ENCODE measurements at regions not wholly inside any gene's neighbourhood (a gene's known extent, or its start where the extent isn't known, plus 50 kb on each side); places are given as distances from the start of the nearest gene placed in this dataset.

DNA sequence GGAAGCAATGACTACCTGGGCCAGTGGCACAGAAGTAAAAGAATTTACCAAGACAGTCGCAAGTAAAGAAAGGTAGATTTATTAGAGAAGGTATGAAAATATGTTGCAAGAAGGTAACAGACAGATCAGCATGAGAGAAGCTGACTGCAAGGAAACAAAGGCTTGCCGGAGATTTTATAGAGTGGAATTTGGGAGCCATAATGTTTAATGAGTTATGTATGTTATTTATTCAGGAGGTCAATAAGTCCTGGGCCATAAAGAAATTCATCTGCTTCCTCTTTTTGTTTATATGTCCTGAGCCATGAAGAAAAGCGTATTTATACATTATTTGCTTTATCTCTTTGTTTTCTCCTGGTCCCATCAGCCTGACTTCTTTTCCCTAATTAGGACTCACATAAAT lies 423.6 kb downstream of the PTH2R start:
- Mint-ChIP-seq H3K4me3 (no peak overlapping the region), H3K9me3 (ENCODE audit: insufficient read depth) (peaks cover 4% of the 10 kb centered on the region), H3K27me3 (no peaks in the 10 kb centered on the region), H3K4me1 (no peaks in the 10 kb centered on the region), H3K27ac (no peak overlapping the region)
- TF ChIP-seq, protein P1, sequence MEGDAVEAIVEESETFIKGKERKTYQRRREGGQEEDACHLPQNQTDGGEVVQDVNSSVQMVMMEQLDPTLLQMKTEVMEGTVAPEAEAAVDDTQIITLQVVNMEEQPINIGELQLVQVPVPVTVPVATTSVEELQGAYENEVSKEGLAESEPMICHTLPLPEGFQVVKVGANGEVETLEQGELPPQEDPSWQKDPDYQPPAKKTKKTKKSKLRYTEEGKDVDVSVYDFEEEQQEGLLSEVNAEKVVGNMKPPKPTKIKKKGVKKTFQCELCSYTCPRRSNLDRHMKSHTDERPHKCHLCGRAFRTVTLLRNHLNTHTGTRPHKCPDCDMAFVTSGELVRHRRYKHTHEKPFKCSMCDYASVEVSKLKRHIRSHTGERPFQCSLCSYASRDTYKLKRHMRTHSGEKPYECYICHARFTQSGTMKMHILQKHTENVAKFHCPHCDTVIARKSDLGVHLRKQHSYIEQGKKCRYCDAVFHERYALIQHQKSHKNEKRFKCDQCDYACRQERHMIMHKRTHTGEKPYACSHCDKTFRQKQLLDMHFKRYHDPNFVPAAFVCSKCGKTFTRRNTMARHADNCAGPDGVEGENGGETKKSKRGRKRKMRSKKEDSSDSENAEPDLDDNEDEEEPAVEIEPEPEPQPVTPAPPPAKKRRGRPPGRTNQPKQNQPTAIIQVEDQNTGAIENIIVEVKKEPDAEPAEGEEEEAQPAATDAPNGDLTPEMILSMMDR (IDR thresholded peaks at IDR 0.05): no peak
- no peak for TF ChIP-seq EZH2 (IDR thresholded peaks at IDR 0.05; ENCODE audit: borderline replicate concordance, insufficient read depth, low read depth, low read length, poor library complexity, severe bottlenecking)
- Histone ChIP-seq H3K9ac (ENCODE audit: low read length) (no peak overlapping the region), H3K27ac (ENCODE audit: low read length in 2 of 2) (no peak overlapping the region), H3K4me1 (ENCODE audit: control insufficient read depth in 2 of 2, insufficient read depth in 2 of 2, low read length in 2 of 2) (no peaks in the 10 kb centered on the region), H3K9me3 (ENCODE audit: control extremely low read depth in 1 of 3, control insufficient read depth in 2 of 3, insufficient read depth in 1 of 3, low read length in 2 of 3) (no peaks in the 10 kb centered on the region), H3K79me2 (ENCODE audit: control insufficient read depth, insufficient read depth, low read length) (no peaks in the 10 kb centered on the region), H3K36me3 (replicated peaks in 1 of 2; ENCODE audit: control extremely low read depth in 1 of 2, control insufficient read depth in 1 of 2, extremely low read depth in 1 of 2, insufficient read depth in 2 of 2, low read length in 1 of 2) (no peaks in the 10 kb centered on the region), H3K4me3 (ENCODE audit: control extremely low read depth in 1 of 5, extremely low read depth in 1 of 5, insufficient read depth in 1 of 5, low read depth in 2 of 5, low read length in 4 of 5) (no peak overlapping the region), H3K4me2 (replicated peaks; ENCODE audit: low read depth, low read length, poor library complexity, severe bottlenecking) (no peak overlapping the region), H4K20me1 (ENCODE audit: control insufficient read depth, insufficient read depth, low read length, poor library complexity, severe bottlenecking) (no peaks in the 10 kb centered on the region), H2AFZ (ENCODE audit: insufficient read depth, low read depth, low read length, poor library complexity, severe bottlenecking) (no peak overlapping the region), H3K27me3 (replicated peaks in 1 of 4; ENCODE audit: control extremely low read depth in 1 of 4, control insufficient read depth in 3 of 4, insufficient read depth in 4 of 4, low read length in 3 of 4) (no peaks in the 10 kb centered on the region)
- intact Hi-C loops (cut with micrococcal nuclease): no loop called here
- POLR2A ChIA-PET: no interaction called here
- DNase-seq: no peak
- WGBS (ENCODE audit: insufficient coverage): 100% methylated on average over 2 of the region's 3 CpGs
- no peak for ATAC-seq (ENCODE audit: low read depth)
- CTCF ChIA-PET: no interaction called here

DNA sequence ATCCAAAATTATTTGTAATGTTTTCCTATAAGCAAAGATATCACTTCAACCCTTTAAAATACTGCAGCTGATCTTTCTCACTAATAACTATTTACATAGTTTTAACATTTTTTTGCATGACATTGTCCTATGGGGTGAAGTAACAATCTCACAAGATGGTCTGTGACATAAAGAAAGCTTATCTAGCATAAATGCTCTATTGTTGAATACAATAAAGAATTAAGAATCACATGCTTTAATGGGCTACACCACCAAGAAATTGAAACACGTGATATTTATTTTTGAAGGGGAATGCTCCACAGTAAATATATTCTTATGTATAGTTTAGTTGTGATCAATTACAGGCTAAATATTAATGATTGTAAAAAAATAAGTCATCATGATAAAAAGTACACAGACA lies 441.1 kb downstream of the PTH2R start:
- WGBS (ENCODE audit: insufficient coverage): no CpG with 5 or more reads among the region's 1 CpG
- no peak overlapping the region for H2AFZ ChIP-seq (ENCODE audit: insufficient read depth, low read depth, low read length, poor library complexity, severe bottlenecking)
- H3K4me1 ChIP-seq (ENCODE audit: control insufficient read depth in 2 of 2, insufficient read depth in 2 of 2, low read length in 2 of 2): no peaks in the 10 kb centered on the region
- ChIA-PET CTCF (no interaction called here), POLR2A (no interaction called here)
- Mint-ChIP-seq H3K4me3 (no peak overlapping the region), H3K27me3 (no peaks in the 10 kb centered on the region), H3K4me1 (no peaks in the 10 kb centered on the region), H3K27ac (no peak overlapping the region), H3K9me3 (ENCODE audit: insufficient read depth) (peaks cover 3% of the 10 kb centered on the region)
- no peak overlapping the region for H3K9ac ChIP-seq (ENCODE audit: low read length)
- H3K36me3 ChIP-seq (replicated peaks in 1 of 2; ENCODE audit: control extremely low read depth in 1 of 2, control insufficient read depth in 1 of 2, extremely low read depth in 1 of 2, insufficient read depth in 2 of 2, low read length in 1 of 2): no peaks in the 10 kb centered on the region
- no peak overlapping the region for H3K4me3 ChIP-seq (ENCODE audit: control extremely low read depth in 1 of 5, extremely low read depth in 1 of 5, insufficient read depth in 1 of 5, low read depth in 2 of 5, low read length in 4 of 5)
- TF ChIP-seq, protein P1 (IDR thresholded peaks at IDR 0.05): no peak
- no peak for TF ChIP-seq EZH2 (IDR thresholded peaks at IDR 0.05; ENCODE audit: borderline replicate concordance, insufficient read depth, low read depth, low read length, poor library complexity, severe bottlenecking)
- no peaks in the 10 kb centered on the region for H3K27me3 ChIP-seq (replicated peaks in 1 of 4; ENCODE audit: control extremely low read depth in 1 of 4, control insufficient read depth in 3 of 4, insufficient read depth in 4 of 4, low read length in 3 of 4)
- no peaks in the 10 kb centered on the region for H4K20me1 ChIP-seq (ENCODE audit: control insufficient read depth, insufficient read depth, low read length, poor library complexity, severe bottlenecking)
- DNase-seq: no peak
- no peaks in the 10 kb centered on the region for H3K79me2 ChIP-seq (ENCODE audit: control insufficient read depth, insufficient read depth, low read length)
- intact Hi-C loops (cut with micrococcal nuclease): no loop called here
- no peak overlapping the region for H3K27ac ChIP-seq (ENCODE audit: low read length in 2 of 2)
- H3K9me3 ChIP-seq (ENCODE audit: control extremely low read depth in 1 of 3, control insufficient read depth in 2 of 3, insufficient read depth in 1 of 3, low read length in 2 of 3): peaks cover 0 to 8% (median 6%) of the 10 kb centered on the region in 3 donors
- ATAC-seq (ENCODE audit: low read depth): no peak
- no peak overlapping the region for H3K4me2 ChIP-seq (replicated peaks; ENCODE audit: low read depth, low read length, poor library complexity, severe bottlenecking)
